NB4 (cell line): ENCODE measurements at regions not wholly inside any gene's neighbourhood (a gene's known extent, or its start where the extent isn't known, plus 50 kb on each side); places are given as distances from the start of the nearest gene placed in this dataset.

Experiments used
- DNase-seq: peaks from one replicate; pipeline ENCODE4 v3.0.0; 2010; ENCODE audit warnings: low read depth
- H3K4me3 ChIP-seq: one replicate; pipeline ENCODE4 v1.5.1; 2011; ENCODE audit warnings: mild to moderate bottlenecking, low read depth, low read length, moderate library complexity
- MYC ChIP-seq: IDR thresholded peaks from 2 replicates; pipeline ENCODE4 v1.6.1; 2011; ENCODE audit warnings: low read depth, low read length
- POLR2A ChIP-seq: IDR thresholded peaks from 2 replicates; pipeline ENCODE4 v1.6.1; 2011; ENCODE audit warnings: mild to moderate bottlenecking; ENCODE audit not compliant: insufficient read length; ENCODE audit errors: extremely low read depth
- TF ChIP-seq, protein P1 (sequence below): IDR thresholded peaks from 2 replicates; pipeline ENCODE4 v1.6.1; 2011; ENCODE audit warnings: low read depth, low read length
- TF ChIP-seq, protein P2 (sequence below): IDR thresholded peaks from one replicate; pipeline ENCODE4 v1.5.1; 2012; ENCODE audit warnings: low read depth, low read length

DNA sequence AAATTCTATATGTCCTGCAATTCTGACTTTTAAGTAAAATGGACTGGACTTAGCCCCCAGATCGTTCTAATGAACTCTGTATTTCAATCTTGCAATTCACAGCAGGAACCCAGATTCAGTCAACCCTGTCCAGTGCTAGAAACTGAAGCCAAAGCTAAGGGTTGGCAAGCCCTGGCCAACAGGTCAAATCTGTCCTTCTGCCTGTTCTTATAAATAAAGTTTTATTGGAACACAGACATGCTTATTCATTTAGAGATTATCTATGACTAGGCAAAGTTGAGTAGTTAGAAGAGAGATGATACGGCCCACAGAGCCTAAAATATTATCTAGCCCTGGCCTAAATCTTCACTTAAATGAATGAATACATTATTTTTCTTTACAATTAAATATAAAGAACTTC lies 339.2 kb upstream of the JARID2 start:
- no peak overlapping the region for H3K4me3 ChIP-seq
- TF ChIP-seq, protein P1, sequence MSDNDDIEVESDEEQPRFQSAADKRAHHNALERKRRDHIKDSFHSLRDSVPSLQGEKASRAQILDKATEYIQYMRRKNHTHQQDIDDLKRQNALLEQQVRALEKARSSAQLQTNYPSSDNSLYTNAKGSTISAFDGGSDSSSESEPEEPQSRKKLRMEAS, result no peak
- TF ChIP-seq MYC (no peak), POLR2A (no peak)
- TF ChIP-seq, protein P2, sequence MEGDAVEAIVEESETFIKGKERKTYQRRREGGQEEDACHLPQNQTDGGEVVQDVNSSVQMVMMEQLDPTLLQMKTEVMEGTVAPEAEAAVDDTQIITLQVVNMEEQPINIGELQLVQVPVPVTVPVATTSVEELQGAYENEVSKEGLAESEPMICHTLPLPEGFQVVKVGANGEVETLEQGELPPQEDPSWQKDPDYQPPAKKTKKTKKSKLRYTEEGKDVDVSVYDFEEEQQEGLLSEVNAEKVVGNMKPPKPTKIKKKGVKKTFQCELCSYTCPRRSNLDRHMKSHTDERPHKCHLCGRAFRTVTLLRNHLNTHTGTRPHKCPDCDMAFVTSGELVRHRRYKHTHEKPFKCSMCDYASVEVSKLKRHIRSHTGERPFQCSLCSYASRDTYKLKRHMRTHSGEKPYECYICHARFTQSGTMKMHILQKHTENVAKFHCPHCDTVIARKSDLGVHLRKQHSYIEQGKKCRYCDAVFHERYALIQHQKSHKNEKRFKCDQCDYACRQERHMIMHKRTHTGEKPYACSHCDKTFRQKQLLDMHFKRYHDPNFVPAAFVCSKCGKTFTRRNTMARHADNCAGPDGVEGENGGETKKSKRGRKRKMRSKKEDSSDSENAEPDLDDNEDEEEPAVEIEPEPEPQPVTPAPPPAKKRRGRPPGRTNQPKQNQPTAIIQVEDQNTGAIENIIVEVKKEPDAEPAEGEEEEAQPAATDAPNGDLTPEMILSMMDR, result no peak
- DNase-seq, result no peak

DNA sequence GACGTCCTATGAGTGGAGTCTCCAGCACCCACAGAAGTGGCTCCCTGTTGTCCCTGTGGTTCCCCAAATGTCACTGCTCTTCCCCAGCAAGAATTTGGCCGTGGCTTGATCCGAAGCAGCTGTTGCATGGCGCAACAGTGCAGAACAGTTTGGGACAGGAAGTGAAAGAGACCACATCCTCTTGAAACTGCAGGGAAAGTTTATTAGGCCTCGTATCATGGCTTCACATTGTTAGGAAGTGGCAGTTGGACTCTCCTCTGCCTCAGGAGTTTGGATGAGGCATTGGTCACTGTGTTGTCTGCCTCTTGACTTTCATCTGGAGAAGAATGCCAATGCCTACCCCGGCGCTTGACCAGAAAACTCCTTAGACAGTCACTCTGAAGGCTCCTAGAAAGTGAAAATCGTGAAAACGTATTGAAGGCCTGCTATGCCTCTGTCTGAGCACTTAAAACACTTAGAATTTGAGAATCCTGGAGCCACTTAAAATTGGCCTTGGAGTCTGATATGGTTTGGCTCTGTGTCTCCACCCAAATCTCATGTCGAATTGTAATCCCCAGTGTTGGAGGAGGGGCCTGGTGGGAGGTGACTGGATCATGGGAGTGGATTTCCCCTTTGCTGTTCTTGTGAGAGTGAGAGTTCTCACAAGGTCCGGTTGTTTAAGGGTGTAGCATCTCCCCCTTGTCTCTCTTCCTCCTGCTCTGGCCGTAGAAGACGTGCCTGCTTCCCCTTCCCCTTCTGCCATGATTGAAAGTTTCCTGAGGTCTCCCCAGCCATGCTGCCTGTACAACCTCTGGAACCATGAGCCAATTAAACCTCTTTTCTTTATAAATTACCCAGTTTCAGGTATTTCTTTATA lies 334.9 kb upstream of the JARID2 start:
- DNase-seq, result peak; percentile 99
- peak overlapping the region; percentile 40 for H3K4me3 ChIP-seq
- TF ChIP-seq POLR2A (peak; percentile 36), MYC (peak; percentile 80)
- TF ChIP-seq, protein P1, result 0 out of 2 replicates have a peak, but pooled peaks have one; percentile 25
- TF ChIP-seq, protein P2, result no peak

DNA sequence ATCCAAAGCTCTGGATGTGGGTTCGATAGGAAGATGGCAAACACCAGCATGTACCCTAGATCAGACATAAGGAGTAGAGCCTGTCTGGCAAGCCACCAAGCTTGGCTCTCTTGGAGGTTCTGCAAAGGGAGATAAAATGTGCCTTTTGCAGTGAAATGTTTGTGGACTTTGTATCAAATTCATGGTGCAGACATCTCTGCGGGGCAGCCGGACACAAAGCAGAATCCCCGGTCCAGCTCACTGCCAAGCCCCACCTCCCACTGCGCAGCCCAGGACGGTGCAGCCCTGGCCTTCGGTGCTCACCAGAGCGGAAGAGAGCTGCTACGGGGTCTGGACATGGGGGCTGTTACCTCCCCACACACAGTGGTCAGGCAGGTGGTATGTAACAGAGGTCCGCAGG lies 333.6 kb upstream of the JARID2 start:
- H3K4me3 ChIP-seq, result no peak overlapping the region
- TF ChIP-seq POLR2A (no peak), MYC (no peak)
- TF ChIP-seq, protein P2, result no peak
- TF ChIP-seq, protein P1, result no peak
- no peak for DNase-seq

DNA sequence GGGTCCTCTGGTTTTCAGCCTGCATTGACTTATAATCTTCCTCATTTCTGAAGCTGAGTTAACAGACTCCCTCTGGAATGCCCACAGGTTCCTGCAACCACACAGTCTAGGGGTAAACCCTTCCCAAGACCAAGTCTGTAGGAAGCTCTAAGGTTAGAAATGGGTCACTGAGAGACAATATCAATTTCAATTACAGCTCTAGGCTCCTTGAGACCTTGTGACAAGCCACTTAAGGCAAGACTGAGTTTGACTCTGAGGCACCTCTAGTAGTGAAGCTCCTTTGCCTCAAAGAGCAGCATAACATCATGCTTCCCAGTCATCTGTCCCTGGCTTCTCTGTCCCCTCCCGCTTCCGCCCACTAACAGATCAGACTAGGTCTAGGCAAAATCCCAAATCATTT lies 333.2 kb upstream of the JARID2 start:
- TF ChIP-seq, protein P1, result no peak
- DNase-seq, result no peak
- no peak overlapping the region for H3K4me3 ChIP-seq

DNA sequence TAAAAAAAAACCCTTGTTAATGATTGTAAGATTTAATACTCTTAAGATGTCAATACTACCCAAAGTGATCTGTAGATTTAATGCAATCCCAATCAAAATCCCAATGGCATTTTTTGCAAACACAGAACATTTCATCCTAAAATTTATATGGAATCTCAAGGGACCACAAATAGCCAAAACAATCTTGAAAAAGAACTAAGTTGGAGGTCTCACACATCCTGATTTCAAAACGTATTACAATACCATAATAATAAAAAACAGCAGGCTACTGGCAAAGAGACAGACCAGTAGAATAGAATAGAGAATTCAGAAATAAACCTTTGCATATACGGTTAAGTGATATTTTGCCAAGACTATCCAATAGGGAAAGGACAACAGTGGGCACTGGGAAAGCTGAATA lies 331.9 kb upstream of the JARID2 start:
- H3K4me3 ChIP-seq, result no peak overlapping the region
- DNase-seq, result no peak
- TF ChIP-seq MYC (no peak), POLR2A (no peak)
- TF ChIP-seq, protein P1, result no peak
- TF ChIP-seq, protein P2, result no peak

DNA sequence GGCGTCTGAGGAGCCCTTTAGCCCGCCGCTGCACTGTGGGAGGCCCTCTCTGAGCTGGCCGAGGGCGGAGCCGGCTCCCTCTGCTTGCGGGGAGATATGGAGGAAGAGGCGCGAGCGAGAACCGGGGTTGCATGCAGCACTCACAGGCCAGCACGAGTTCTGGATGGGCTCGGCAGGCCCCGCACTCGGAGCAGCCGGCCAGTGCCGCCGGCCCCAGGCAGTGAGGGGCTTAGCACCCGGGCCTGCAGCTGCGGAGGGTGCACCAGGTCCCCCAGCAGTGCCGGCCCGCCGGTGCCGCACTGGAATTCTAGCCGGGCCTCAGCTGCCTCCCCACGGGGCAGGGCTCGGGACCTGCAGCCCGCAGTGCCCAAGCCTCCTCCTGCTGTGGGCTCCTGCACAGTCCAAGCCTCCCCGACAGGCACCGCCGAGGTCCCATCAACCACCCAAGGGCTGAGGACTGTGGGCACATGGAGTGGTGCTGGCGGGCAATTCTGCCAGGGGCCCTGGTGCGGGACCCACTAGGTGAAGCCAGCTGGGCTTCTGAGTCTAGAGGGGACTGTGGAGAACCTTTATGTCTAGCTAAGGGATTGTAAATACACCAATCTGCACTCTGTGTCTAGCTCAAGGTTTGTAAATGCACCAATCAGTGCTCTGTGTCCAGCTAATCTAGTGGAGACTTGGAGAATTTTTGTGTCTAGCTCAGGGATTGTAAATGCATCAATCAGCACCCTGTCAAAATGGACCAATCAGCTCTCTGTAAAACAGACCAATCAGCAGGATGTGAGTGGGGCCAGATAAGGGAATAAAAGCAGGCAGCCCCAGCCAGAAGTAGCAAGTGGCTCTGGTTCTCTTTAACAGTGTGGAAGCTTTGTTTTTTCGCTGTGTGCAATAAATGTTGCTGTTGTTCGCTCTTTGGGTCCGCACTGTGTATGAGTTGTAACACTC lies 329.7 kb upstream of the JARID2 start:
- DNase-seq, result no peak
- no peak overlapping the region for H3K4me3 ChIP-seq
- TF ChIP-seq MYC (no peak), POLR2A (no peak)
- TF ChIP-seq, protein P2, result no peak
